IMR-90 (cell line): ENCODE measurements at regions not wholly inside any gene's neighbourhood (a gene's known extent, or its start where the extent isn't known, plus 50 kb on each side); places are given as distances from the start of the nearest gene placed in this dataset.

Experiments used
- ATAC-seq: fragments of 200-7000 bp; cut with Tn5 transposase; 2 replicates; pipeline ENCODE4 v1.9.1; 2020; ENCODE audit warnings: low read depth, mild to moderate bottlenecking, moderate library complexity
- BruUV-seq: library from RNA; stranded (reverse); fragments of 400-500 nt; replicated peaks from 2 replicates; lab custom pipeline; 2021; lab: Mats Ljungman, UMichigan
- CTCF ChIA-PET: fragments of 300-600 bp; formaldehyde crosslinking; extraction: SDS; loops from one replicate; lab custom pipeline; 2021; ENCODE audit warnings: antibody characterized with exemption; lab: Yijun Ruan, JAX
- POLR2A ChIA-PET: fragments of 300-600 bp; sonication (Branson Sonifier 250); formaldehyde crosslinking; loops from one replicate; lab custom pipeline; 2022; ENCODE audit warnings: antibody characterized with exemption; ENCODE audit not compliant: unreplicated experiment; lab: Charles Lee
- DNase-seq: peaks from one replicate; pipeline ENCODE4 v3.0.0; 2013
- H2AFZ ChIP-seq: replicated peaks from 2 replicates; pipeline ENCODE3; 2013; ENCODE audit warnings: low read length, mild to moderate bottlenecking; ENCODE audit not compliant: poor library complexity
- H2AK5ac ChIP-seq: 2 replicates; pipeline ENCODE4 v1.6.1; 2013; ENCODE audit warnings: low read depth, low read length, inconsistent platforms
- H2AK9ac ChIP-seq: replicated peaks from 2 replicates; pipeline ENCODE3; 2013; ENCODE audit warnings: mild to moderate bottlenecking, low read depth, low read length, moderate library complexity; ENCODE audit not compliant: poor library complexity
- H2BK120ac ChIP-seq: 2 replicates; pipeline ENCODE4 v1.6.1; 2013; ENCODE audit warnings: low read depth, low read length, inconsistent platforms
- H2BK15ac ChIP-seq: 3 replicates; pipeline ENCODE4 v1.6.1; 2013; ENCODE audit warnings: low read depth, low read length, inconsistent platforms
- H2BK20ac ChIP-seq: 2 replicates; pipeline ENCODE4 v1.6.1; 2013; ENCODE audit warnings: low read depth, mild to moderate bottlenecking, inconsistent platforms, low read length, moderate library complexity
- H2BK5ac ChIP-seq: 2 replicates; pipeline ENCODE4 v1.6.1; 2013; ENCODE audit warnings: mild to moderate bottlenecking, low read depth, low read length, inconsistent platforms; ENCODE audit not compliant: poor library complexity, severe bottlenecking
- H3K14ac ChIP-seq: replicated peaks from 2 replicates; pipeline ENCODE4 v1.6.1; 2013; ENCODE audit warnings: low read depth, low read length, inconsistent platforms
- H3K18ac ChIP-seq: 2 replicates; pipeline ENCODE4 v1.6.1; 2013; ENCODE audit warnings: low read depth, low read length, control low read depth
- H3K23ac ChIP-seq: 2 replicates; pipeline ENCODE4 v1.6.1; 2013; ENCODE audit warnings: low read depth, low read length, inconsistent platforms
- H3K27ac ChIP-seq: 2 replicates; pipeline ENCODE4 v1.5.1; 2013; ENCODE audit warnings: mild to moderate bottlenecking, control low read depth, low read length; ENCODE audit not compliant: insufficient read depth
- H3K27me3 ChIP-seq: 2 replicates; pipeline ENCODE4 v1.6.1; 2013; ENCODE audit warnings: low read length; ENCODE audit not compliant: control insufficient read depth, insufficient read depth
- H3K36me3 ChIP-seq: 2 replicates; pipeline ENCODE4 v1.6.1; 2013; ENCODE audit warnings: low read length, mixed read lengths; ENCODE audit not compliant: control insufficient read depth, insufficient read depth
- H3K4ac ChIP-seq: 2 replicates; pipeline ENCODE4 v1.6.1; 2013; ENCODE audit warnings: low read depth, low read length, inconsistent platforms
- H3K4me1 ChIP-seq: 2 replicates; pipeline ENCODE4 v1.6.1; 2013; ENCODE audit warnings: low read length, mixed read lengths; ENCODE audit not compliant: control insufficient read depth, insufficient read depth
- H3K4me2 ChIP-seq: 2 replicates; pipeline ENCODE4 v1.6.1; 2013; ENCODE audit warnings: low read depth, mild to moderate bottlenecking, control low read depth, low read length, moderate library complexity
- H3K4me3 ChIP-seq: 2 replicates; pipeline ENCODE4 v1.5.1; 2013; ENCODE audit warnings: low read depth, mild to moderate bottlenecking, control low read depth, low read length, moderate library complexity; ENCODE audit not compliant: insufficient read depth
- H3K56ac ChIP-seq: 2 replicates; pipeline ENCODE4 v1.6.1; 2013; ENCODE audit warnings: low read length, inconsistent platforms; ENCODE audit not compliant: insufficient read depth; ENCODE audit errors: extremely low read depth
- H3K79me1 ChIP-seq, 2 experiments: 2 replicates each; pipeline ENCODE4 v1.6.1; 2013; ENCODE audit warnings: low read length in 2 of 2, inconsistent platforms in 1 of 2, low read depth in 1 of 2
- H3K9ac ChIP-seq: 2 replicates; pipeline ENCODE4 v1.6.1; 2013; ENCODE audit warnings: low read depth, low read length, control low read depth
- H3K9me1 ChIP-seq: 2 replicates; pipeline ENCODE4 v1.6.1; 2013; ENCODE audit warnings: low read length, inconsistent platforms; ENCODE audit not compliant: insufficient read depth
- H3K9me3 ChIP-seq: 2 replicates; pipeline ENCODE4 v1.6.1; 2013; ENCODE audit warnings: low read length; ENCODE audit not compliant: control insufficient read depth, insufficient read depth
- H4K20me1 ChIP-seq: 2 replicates; pipeline ENCODE4 v1.6.1; 2013; ENCODE audit warnings: low read length, inconsistent platforms; ENCODE audit not compliant: insufficient read depth
- H4K5ac ChIP-seq: 2 replicates; pipeline ENCODE4 v1.6.1; 2013; ENCODE audit warnings: mild to moderate bottlenecking, low read depth, low read length, control low read depth
- H4K8ac ChIP-seq, 2 experiments: 2 replicates each; pipeline ENCODE4 v1.6.1; 2013; ENCODE audit warnings: low read depth in 2 of 2, low read length in 2 of 2, control low read depth in 1 of 2, inconsistent platforms in 1 of 2
- H4K91ac ChIP-seq: 2 replicates; pipeline ENCODE4 v1.6.1; 2013; ENCODE audit warnings: low read depth, low read length, inconsistent platforms; ENCODE audit not compliant: insufficient read depth
- BHLHE40 ChIP-seq: fragments of 150-350 bp; IDR thresholded peaks from 2 replicates; pipeline ENCODE4 v1.6.1; 2016; ENCODE audit warnings: mild to moderate bottlenecking, low read depth, low read length
- CEBPB ChIP-seq: IDR thresholded peaks from 2 replicates; pipeline ENCODE4 v1.6.1; 2012; ENCODE audit warnings: low read depth, low read length, improper control_type of control experiment
- CHD1 ChIP-seq: IDR thresholded peaks from 2 replicates; pipeline ENCODE4 v1.6.1; 2012; ENCODE audit warnings: low read depth, low read length, improper control_type of control experiment
- FOS ChIP-seq: fragments of 150-350 bp; IDR thresholded peaks from 2 replicates; pipeline ENCODE4 v1.6.1; 2016; ENCODE audit warnings: low read depth, low read length
- MAFK ChIP-seq: IDR thresholded peaks from 2 replicates; pipeline ENCODE4 v1.6.1; 2012; ENCODE audit warnings: low read depth, low read length, improper control_type of control experiment
- MAZ ChIP-seq: IDR thresholded peaks from 2 replicates; pipeline ENCODE4 v1.6.1; 2012; ENCODE audit warnings: low read depth, mild to moderate bottlenecking, low read length, improper control_type of control experiment, moderate library complexity, borderline replicate concordance
- MXI1 ChIP-seq: IDR thresholded peaks from 2 replicates; pipeline ENCODE4 v1.6.1; 2012; ENCODE audit warnings: low read depth, mild to moderate bottlenecking, low read length, moderate library complexity, borderline replicate concordance
- NFE2L2 ChIP-seq: fragments of 150-350 bp; IDR thresholded peaks from 2 replicates; pipeline ENCODE4 v1.6.1; 2016; ENCODE audit warnings: low read depth, mild to moderate bottlenecking, low read length
- POLR2A ChIP-seq: IDR thresholded peaks from 2 replicates; pipeline ENCODE4 v1.6.1; 2012; ENCODE audit warnings: mild to moderate bottlenecking, low read depth, low read length
- RAD21 ChIP-seq: IDR thresholded peaks from 2 replicates; pipeline ENCODE4 v1.6.1; 2012; ENCODE audit warnings: low read length, improper control_type of control experiment
- RCOR1 ChIP-seq: IDR thresholded peaks from 2 replicates; pipeline ENCODE4 v1.6.1; 2012; ENCODE audit warnings: mild to moderate bottlenecking, low read length, improper control_type of control experiment; ENCODE audit not compliant: insufficient replicate concordance
- RFX5 ChIP-seq: IDR thresholded peaks from 2 replicates; pipeline ENCODE4 v1.8.0; 2012; ENCODE audit warnings: low read depth, mild to moderate bottlenecking, low read length, moderate library complexity
- SMC3 ChIP-seq: fragments of 150-350 bp; IDR thresholded peaks from 2 replicates; pipeline ENCODE4 v1.6.1; 2016; ENCODE audit warnings: low read depth, mild to moderate bottlenecking, antibody characterized with exemption, low read length, moderate library complexity
- WGBS, 2 experiments: methylation state at CpG; one replicate each; pipeline versions ENCODE4 v1.1.5 to v1.1.7; 2013; ENCODE audit warnings: missing lambda C conversion rate in 2 of 2; ENCODE audit not compliant: insufficient read length in 1 of 2; ENCODE audit errors: extremely low coverage in 2 of 2; 5-methylcytosine and 5-hydroxymethylcytosine counted together
- dilution Hi-C: fragments of 300-500 bp; cut with HindIII; formaldehyde crosslinking; loops from one replicate; pipeline ENCODE4 v1.14.3; 2018; ENCODE audit warnings: low sequenced_read_pairs; ENCODE audit not compliant: unreplicated experiment
- in situ Hi-C: fragments of 300-500 bp; cut with MboI; formaldehyde crosslinking; loops from 3 replicates; pipeline ENCODE4 v1.14.3; 2019; ENCODE audit warnings: low sequenced_read_pairs, inconsistent platforms, mixed read lengths
- intact Hi-C: fragments of 100-400 bp; cut with micrococcal nuclease; formaldehyde crosslinking; loops from 2 replicates; pipeline ENCODE4 v1.10.0; 2022
- TF ChIP-seq, protein P1 (sequence below): conservative IDR thresholded peaks from 2 replicates; pipeline ENCODE4 v1.5.1; 2012; ENCODE audit warnings: mild to moderate bottlenecking, low read depth, low read length, improper control_type of control experiment
- TF ChIP-seq, protein P2 (sequence below): fragments of 150-350 bp; IDR thresholded peaks from 2 replicates; pipeline ENCODE4 v1.6.1; 2016; ENCODE audit warnings: low read depth, mild to moderate bottlenecking, low read length, moderate library complexity, borderline replicate concordance

DNA sequence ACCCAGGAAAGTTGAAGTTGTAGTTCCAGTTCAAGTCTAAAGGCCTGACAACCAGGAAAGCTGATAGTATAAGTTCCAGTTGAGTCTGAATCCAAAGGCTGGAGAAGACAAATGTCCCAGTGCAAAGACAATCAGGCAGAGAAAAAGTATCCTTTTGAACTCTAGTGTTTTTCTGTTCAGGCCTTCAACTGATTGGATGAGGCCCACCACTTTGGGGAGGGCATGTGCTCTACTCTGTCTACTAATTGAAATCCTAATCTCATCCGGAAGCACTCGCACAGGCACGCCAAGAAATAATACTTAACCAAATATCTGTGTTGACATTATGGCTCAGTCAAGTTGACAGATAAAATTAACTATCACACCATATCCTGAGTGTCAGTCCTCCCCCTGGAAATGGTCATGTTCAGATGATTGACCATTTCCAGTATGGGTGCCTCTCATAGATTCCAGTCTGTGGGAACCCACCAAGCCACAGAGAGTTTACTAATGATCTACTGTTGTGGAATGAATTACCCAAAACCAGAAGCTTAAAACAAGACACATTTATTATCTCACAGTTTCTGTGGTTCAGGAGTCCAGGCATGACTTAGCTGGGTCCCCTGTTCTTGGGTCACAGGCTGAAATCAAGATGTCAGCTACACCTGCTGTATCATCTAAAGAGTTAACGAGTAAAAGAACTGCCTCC lies 296.3 kb upstream of the ZP4 start:
- Histone ChIP-seq H3K18ac (no peak overlapping the region), H4K8ac (no peak overlapping the region), H4K91ac (no peak overlapping the region), H3K4me1 (no peaks in the 10 kb centered on the region), H2AK5ac (no peak overlapping the region), H3K36me3 (no peaks in the 10 kb centered on the region), H3K4me3 (no peak overlapping the region), H3K9ac (no peak overlapping the region), H3K27me3 (no peaks in the 10 kb centered on the region), H3K9me3 (peaks cover 11% of the 10 kb centered on the region), H3K4ac (no peak overlapping the region), H2BK15ac (no peak overlapping the region), H3K9me1 (no peaks in the 10 kb centered on the region), H3K56ac (no peak overlapping the region), H2BK5ac (no peak overlapping the region), H4K20me1 (no peaks in the 10 kb centered on the region), H2AK9ac (no peak overlapping the region), H2BK120ac (no peak overlapping the region), H3K4me2 (no peak overlapping the region), H3K79me1 (no peaks in the 10 kb centered on the region), H4K5ac (no peak overlapping the region), H3K27ac (no peak overlapping the region), H3K23ac (no peak overlapping the region), H3K14ac (no peak overlapping the region), H2BK20ac (no peak overlapping the region), H2AFZ (no peak overlapping the region)
- DNase-seq (no peak), ATAC-seq (no peak)
- no TSS peak for BruUV-seq
- ChIA-PET POLR2A (no interaction called here), CTCF (no interaction called here)
- in situ Hi-C loops (no loop called here), dilution Hi-C loops (no loop called here), intact Hi-C loops (no loop called here)
- WGBS, 2 experiments: no CpG with 5 or more reads among the region's 4 CpGs
- TF ChIP-seq BHLHE40 (no peak), MXI1 (no peak), MAFK (no peak), MAZ (no peak), CHD1 (no peak), RFX5 (no peak), RCOR1 (no peak), SMC3 (no peak), FOS (no peak), RAD21 (no peak), NFE2L2 (no peak), POLR2A (no peak), CEBPB (no peak)
- TF ChIP-seq, protein P1, sequence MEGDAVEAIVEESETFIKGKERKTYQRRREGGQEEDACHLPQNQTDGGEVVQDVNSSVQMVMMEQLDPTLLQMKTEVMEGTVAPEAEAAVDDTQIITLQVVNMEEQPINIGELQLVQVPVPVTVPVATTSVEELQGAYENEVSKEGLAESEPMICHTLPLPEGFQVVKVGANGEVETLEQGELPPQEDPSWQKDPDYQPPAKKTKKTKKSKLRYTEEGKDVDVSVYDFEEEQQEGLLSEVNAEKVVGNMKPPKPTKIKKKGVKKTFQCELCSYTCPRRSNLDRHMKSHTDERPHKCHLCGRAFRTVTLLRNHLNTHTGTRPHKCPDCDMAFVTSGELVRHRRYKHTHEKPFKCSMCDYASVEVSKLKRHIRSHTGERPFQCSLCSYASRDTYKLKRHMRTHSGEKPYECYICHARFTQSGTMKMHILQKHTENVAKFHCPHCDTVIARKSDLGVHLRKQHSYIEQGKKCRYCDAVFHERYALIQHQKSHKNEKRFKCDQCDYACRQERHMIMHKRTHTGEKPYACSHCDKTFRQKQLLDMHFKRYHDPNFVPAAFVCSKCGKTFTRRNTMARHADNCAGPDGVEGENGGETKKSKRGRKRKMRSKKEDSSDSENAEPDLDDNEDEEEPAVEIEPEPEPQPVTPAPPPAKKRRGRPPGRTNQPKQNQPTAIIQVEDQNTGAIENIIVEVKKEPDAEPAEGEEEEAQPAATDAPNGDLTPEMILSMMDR: no peak
- TF ChIP-seq, protein P2, sequence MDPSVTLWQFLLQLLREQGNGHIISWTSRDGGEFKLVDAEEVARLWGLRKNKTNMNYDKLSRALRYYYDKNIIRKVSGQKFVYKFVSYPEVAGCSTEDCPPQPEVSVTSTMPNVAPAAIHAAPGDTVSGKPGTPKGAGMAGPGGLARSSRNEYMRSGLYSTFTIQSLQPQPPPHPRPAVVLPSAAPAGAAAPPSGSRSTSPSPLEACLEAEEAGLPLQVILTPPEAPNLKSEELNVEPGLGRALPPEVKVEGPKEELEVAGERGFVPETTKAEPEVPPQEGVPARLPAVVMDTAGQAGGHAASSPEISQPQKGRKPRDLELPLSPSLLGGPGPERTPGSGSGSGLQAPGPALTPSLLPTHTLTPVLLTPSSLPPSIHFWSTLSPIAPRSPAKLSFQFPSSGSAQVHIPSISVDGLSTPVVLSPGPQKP: no peak
